ENCODE measurements at regions not wholly inside any gene's neighbourhood (a gene's known extent, or its start where the extent isn't known, plus 50 kb on each side); places are given as distances from the start of the nearest gene placed in this dataset.

GRCh38 chr5:82584631-82585030 is 306.5 kb upstream of the RPS23 start:
- Histone ChIP-seq H3K9ac (ENCODE audit: insufficient read depth in 1 of 2, low read depth in 2 of 2, low read length in 2 of 2) (no peak overlapping the region), H3K9me3 (replicated peaks; ENCODE audit: control insufficient read depth, insufficient read depth, low read depth, low read length) (no peaks in the 10 kb centered on the region), H3K79me2 (ENCODE audit: control insufficient read depth, insufficient read depth, low read length) (no peaks in the 10 kb centered on the region), H3K9me1 (ENCODE audit: control insufficient read depth, insufficient read depth, low read length) (no peaks in the 10 kb centered on the region), H2AFZ (ENCODE audit: low read depth, low read length) (no peak overlapping the region), H3K4me3 (no peak overlapping the region), H3K36me3 (ENCODE audit: control insufficient read depth, insufficient read depth, low read length) (no peaks in the 10 kb centered on the region), H3K27me3 (ENCODE audit: control insufficient read depth in 2 of 2, insufficient read depth in 2 of 2, low read length in 2 of 2) (no peaks in the 10 kb centered on the region), H3K4me2 (ENCODE audit: insufficient read depth, low read length) (no peak overlapping the region), H3K4me1 (replicated peaks in 1 of 2; ENCODE audit: control insufficient read depth in 2 of 2, insufficient read depth in 2 of 2, low read length in 2 of 2) (no peaks in the 10 kb centered on the region), H4K20me1 (replicated peaks; ENCODE audit: control insufficient read depth, insufficient read depth, low read length) (no peaks in the 10 kb centered on the region), H3K27ac (ENCODE audit: extremely low read depth, low read depth, low read length) (no peak overlapping the region)
- BruUV-seq (replicated peaks): no TSS peak
- FAIRE-seq (no peak), ATAC-seq (no peak), DNase-seq (ENCODE audit: extremely low read depth in 1 of 4, low spot score in 3 of 4) (no peak)
- intact Hi-C loops (cut with micrococcal nuclease) (no loop called here), in situ Hi-C loops (cut with MboI) (no loop called here)
- POLR2A ChIA-PET: no interaction called here
- CTCF ChIA-PET (ENCODE audit: low intra/inter-chr PET ratio): no interaction called here
- WGBS (ENCODE audit: insufficient coverage, low coverage, missing lambda C conversion rate): 6% methylated on average over 4 of the region's 4 CpGs
- TF ChIP-seq DEAF1 (CRISPR knock-in tag; IDR thresholded peaks at IDR 0.05) (no peak), HBP1 (CRISPR knock-in tag; IDR thresholded peaks at IDR 0.05) (no peak), ZNF512 (tag; IDR thresholded peaks at IDR 0.05) (no peak), CBFA2T2 (conservative IDR thresholded peaks at IDR 0.05) (no peak), E2F4 (CRISPR knock-in tag; IDR thresholded peaks at IDR 0.05; ENCODE audit: low read depth) (no peak), RB1 (IDR thresholded peaks at IDR 0.05; ENCODE audit: low read depth) (no peak), KAT2B (IDR thresholded peaks at IDR 0.05; ENCODE audit: low read depth, low read length) (no peak), USF2 (CRISPR knock-in tag; IDR thresholded peaks at IDR 0.05) (no peak), ZNF584 (CRISPR knock-in tag; IDR thresholded peaks at IDR 0.05; ENCODE audit: low read depth) (no peak), VEZF1 (CRISPR knock-in tag; IDR thresholded peaks at IDR 0.05) (no peak), SMARCB1 (IDR thresholded peaks at IDR 0.05; ENCODE audit: insufficient read length, low read depth) (no peak), ZBTB33 (CRISPR knock-in tag; IDR thresholded peaks at IDR 0.05) (no peak)
